GM12878 (cell line): ENCODE measurements at regions not wholly inside any gene's neighbourhood (a gene's known extent, or its start where the extent isn't known, plus 50 kb on each side); places are given as distances from the start of the nearest gene placed in this dataset.

Experiments
- ATAC-seq: fragments of 200-7000 bp; cut with Tn5 transposase; 3 replicates; pipeline ENCODE4 v1.9.1; 2020; ENCODE audit warnings: mild to moderate bottlenecking, moderate library complexity
- BruUV-seq: library from RNA; stranded (reverse); fragments of 400-500 nt; replicated peaks from 2 replicates; lab custom pipeline; 2021; lab: Mats Ljungman, UMichigan
- CTCF ChIA-PET: fragments of 300-600 bp; sonication (Branson Sonifier 250); formaldehyde crosslinking; extraction: SDS; loops from one replicate; lab custom pipeline; 2021; ENCODE audit warnings: inconsistent platforms; lab: Yijun Ruan, JAX
- POLR2A ChIA-PET: fragments of 350-600 bp; formaldehyde crosslinking; extraction: SDS; loops from one replicate; lab custom pipeline; 2021; ENCODE audit warnings: inconsistent platforms; lab: Charles Lee
- RAD21 ChIA-PET: fragments of 300-600 bp; sonication (Branson Sonifier 250); formaldehyde crosslinking; loops from one replicate; lab custom pipeline; 2023; ENCODE audit warnings: antibody characterized with exemption; ENCODE audit not compliant: unreplicated experiment; lab: Charles Lee
- SMC1A ChIA-PET: fragments of 300-600 bp; sonication (Branson Sonifier 250); formaldehyde crosslinking; loops from one replicate; lab custom pipeline; 2023; ENCODE audit not compliant: unreplicated experiment, uncharacterized antibody; lab: Charles Lee
- DNase-seq: peaks from one replicate; pipeline ENCODE4 v3.0.0-alpha.2; 2011; ENCODE audit warnings: low read depth, low spot score
- FAIRE-seq: peaks from 3 replicates; lab custom pipeline; 2011; peaks lifted over from hg19 to GRCh38; lab: Jason Lieb, UNC
- H2AFZ ChIP-seq: 2 replicates; pipeline ENCODE4 v1.6.0; 2011; ENCODE audit warnings: low read depth, low read length, control low read depth; ENCODE audit not compliant: control insufficient read depth
- H3K27ac ChIP-seq: 2 replicates; pipeline ENCODE4 v1.5.1; 2011; ENCODE audit warnings: control low read depth; ENCODE audit not compliant: control insufficient read depth, insufficient read depth
- H3K27me3 ChIP-seq, 2 experiments: replicated peaks in 1 of 2; 2 replicates each; pipeline versions ENCODE4 v1.6.0 to v1.6.1; 2011; ENCODE audit warnings: low read length in 1 of 2; ENCODE audit not compliant: control insufficient read depth in 2 of 2, insufficient read depth in 2 of 2
- H3K36me3 ChIP-seq, 2 experiments: 2 replicates each; pipeline ENCODE4 v1.5.1; 2011; ENCODE audit warnings: low read length in 1 of 2; ENCODE audit not compliant: control insufficient read depth in 2 of 2, insufficient read depth in 2 of 2
- H3K4me1 ChIP-seq: 2 replicates; pipeline ENCODE4 v1.6.1; 2011; ENCODE audit warnings: mild to moderate bottlenecking, low read length, moderate library complexity, mixed read lengths; ENCODE audit not compliant: control insufficient read depth, insufficient read depth
- H3K4me2 ChIP-seq: 2 replicates; pipeline ENCODE4 v1.6.0; 2011; ENCODE audit warnings: control low read depth; ENCODE audit not compliant: control insufficient read depth, insufficient read depth
- H3K4me3 ChIP-seq: fragments of 200-600 bp; sonication (generic); 2 replicates; pipeline ENCODE4 v1.5.1; 2016
- H3K79me2 ChIP-seq: 2 replicates; pipeline ENCODE4 v1.6.0; 2011; ENCODE audit warnings: low read length; ENCODE audit not compliant: control insufficient read depth, insufficient read depth
- H3K9ac ChIP-seq: 2 replicates; pipeline ENCODE4 v1.8.0; 2011; ENCODE audit warnings: low read length, control low read depth, mixed read lengths; ENCODE audit not compliant: control insufficient read depth, insufficient read depth
- H3K9me3 ChIP-seq: replicated peaks from 3 replicates; pipeline ENCODE4 v1.5.1; 2011; ENCODE audit warnings: mild to moderate bottlenecking, low read length; ENCODE audit not compliant: control insufficient read depth, insufficient read depth
- H4K20me1 ChIP-seq: 2 replicates; pipeline ENCODE4 v1.6.0; 2011; ENCODE audit not compliant: control insufficient read depth, insufficient read depth
- BHLHE40 ChIP-seq, 2 experiments: fragments of 450-650 bp in 1 of 2; IDR thresholded peaks; 2 replicates each; pipeline ENCODE4 v1.6.1; 2011 to 2017; ENCODE audit warnings: low read depth in 2 of 2, borderline replicate concordance in 1 of 2, improper control_type of control experiment in 1 of 2, low read length in 1 of 2, mild to moderate bottlenecking in 1 of 2
- CHD1 ChIP-seq: IDR thresholded peaks from 2 replicates; pipeline ENCODE4 v1.6.1; 2012; ENCODE audit warnings: low read depth, low read length, improper control_type of control experiment
- GABPA ChIP-seq: IDR thresholded peaks from 2 replicates; pipeline ENCODE4 v1.6.1; 2014; ENCODE audit warnings: antibody characterized with exemption, low read depth, mild to moderate bottlenecking, inconsistent platforms
- GATAD2B ChIP-seq: fragments of 450-650 bp; conservative IDR thresholded peaks from 2 replicates; pipeline ENCODE4 v1.6.1; 2017; ENCODE audit warnings: low read depth, mild to moderate bottlenecking, moderate library complexity
- JUNB ChIP-seq: IDR thresholded peaks from 2 replicates; pipeline ENCODE4 v1.6.1; 2016; ENCODE audit warnings: antibody characterized with exemption, mild to moderate bottlenecking
- KAT2A ChIP-seq: conservative IDR thresholded peaks from 2 replicates; pipeline ENCODE4 v1.6.1; 2011; ENCODE audit warnings: low read depth, low read length; ENCODE audit not compliant: control insufficient read depth
- NRF1 ChIP-seq: conservative IDR thresholded peaks from 2 replicates; pipeline ENCODE4 v1.6.1; 2011; ENCODE audit warnings: mild to moderate bottlenecking, low read depth, low read length, improper control_type of control experiment
- RAD51 ChIP-seq: fragments of 450-650 bp; IDR thresholded peaks from 2 replicates; pipeline ENCODE4 v1.6.1; 2016; ENCODE audit warnings: moderate library complexity, mild to moderate bottlenecking, inconsistent platforms
- RELA ChIP-seq: fragments of 450-650 bp; IDR thresholded peaks from 2 replicates; pipeline ENCODE4 v1.8.0; 2014; ENCODE audit warnings: borderline replicate concordance; ENCODE audit not compliant: partially characterized antibody
- RFX5 ChIP-seq: IDR thresholded peaks from 2 replicates; pipeline ENCODE4 v1.6.1; 2011; ENCODE audit warnings: low read depth, low read length, improper control_type of control experiment
- SIN3A ChIP-seq: IDR thresholded peaks from 2 replicates; pipeline ENCODE4 v1.6.1; 2012; ENCODE audit warnings: low read depth, low read length, improper control_type of control experiment
- WGBS: methylation state at CpG from one replicate; pipeline ENCODE4 v1.1.6; 2016; ENCODE audit warnings: low lambda C conversion rate; ENCODE audit not compliant: insufficient replicate concordance, insufficient coverage; ENCODE audit errors: missing lambda C conversion rate; 5-methylcytosine and 5-hydroxymethylcytosine counted together
- in situ Hi-C: fragments of 300-500 bp; cut with MboI; formaldehyde crosslinking; loops from 9 replicates; pipeline ENCODE4 v1.14.3; 2018; ENCODE audit warnings: mixed read lengths
- intact Hi-C: fragments of 100-400 bp; cut with micrococcal nuclease; formaldehyde crosslinking; loops from one replicate; pipeline ENCODE4 v1.14.2; 2022; ENCODE audit not compliant: unreplicated experiment
- TF ChIP-seq, protein P1 (sequence below): IDR thresholded peaks from 2 replicates; pipeline ENCODE4 v1.6.1; 2011; ENCODE audit warnings: borderline replicate concordance, low read depth, mild to moderate bottlenecking, moderate library complexity, mixed read lengths, low read length; ENCODE audit not compliant: insufficient read depth; ENCODE audit errors: extremely low read length
- TF ChIP-seq, protein P2 (sequence below): IDR thresholded peaks from 2 replicates; pipeline ENCODE4 v1.6.1; 2012; ENCODE audit warnings: improper control_type of control experiment, low read depth, low read length; ENCODE audit not compliant: insufficient replicate concordance

DNA sequence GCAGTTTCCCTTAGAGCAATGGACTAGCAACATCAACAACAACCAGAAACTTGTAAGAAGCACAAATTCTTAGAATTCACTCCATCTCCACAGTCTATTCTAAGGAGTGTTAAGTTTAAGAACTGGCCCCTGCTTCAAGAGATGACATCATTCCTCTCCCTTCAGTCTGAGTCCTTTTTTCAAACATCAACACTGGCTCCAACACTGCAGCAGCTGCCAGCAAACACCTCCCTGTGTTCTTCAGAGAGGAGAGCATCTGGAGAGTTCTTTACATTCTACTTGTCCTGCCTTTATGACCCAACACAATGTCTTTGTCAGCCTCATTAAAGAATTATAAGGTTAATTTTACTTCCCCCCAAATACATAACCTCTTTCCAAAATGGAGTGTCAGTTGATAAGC lies 122.3 kb downstream of the HNMT start (continued):
- TF ChIP-seq, protein P1, sequence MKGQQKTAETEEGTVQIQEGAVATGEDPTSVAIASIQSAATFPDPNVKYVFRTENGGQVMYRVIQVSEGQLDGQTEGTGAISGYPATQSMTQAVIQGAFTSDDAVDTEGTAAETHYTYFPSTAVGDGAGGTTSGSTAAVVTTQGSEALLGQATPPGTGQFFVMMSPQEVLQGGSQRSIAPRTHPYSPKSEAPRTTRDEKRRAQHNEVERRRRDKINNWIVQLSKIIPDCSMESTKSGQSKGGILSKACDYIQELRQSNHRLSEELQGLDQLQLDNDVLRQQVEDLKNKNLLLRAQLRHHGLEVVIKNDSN, result no peak
- TF ChIP-seq GATAD2B, result no peak
- TF ChIP-seq CHD1, result no peak

DNA sequence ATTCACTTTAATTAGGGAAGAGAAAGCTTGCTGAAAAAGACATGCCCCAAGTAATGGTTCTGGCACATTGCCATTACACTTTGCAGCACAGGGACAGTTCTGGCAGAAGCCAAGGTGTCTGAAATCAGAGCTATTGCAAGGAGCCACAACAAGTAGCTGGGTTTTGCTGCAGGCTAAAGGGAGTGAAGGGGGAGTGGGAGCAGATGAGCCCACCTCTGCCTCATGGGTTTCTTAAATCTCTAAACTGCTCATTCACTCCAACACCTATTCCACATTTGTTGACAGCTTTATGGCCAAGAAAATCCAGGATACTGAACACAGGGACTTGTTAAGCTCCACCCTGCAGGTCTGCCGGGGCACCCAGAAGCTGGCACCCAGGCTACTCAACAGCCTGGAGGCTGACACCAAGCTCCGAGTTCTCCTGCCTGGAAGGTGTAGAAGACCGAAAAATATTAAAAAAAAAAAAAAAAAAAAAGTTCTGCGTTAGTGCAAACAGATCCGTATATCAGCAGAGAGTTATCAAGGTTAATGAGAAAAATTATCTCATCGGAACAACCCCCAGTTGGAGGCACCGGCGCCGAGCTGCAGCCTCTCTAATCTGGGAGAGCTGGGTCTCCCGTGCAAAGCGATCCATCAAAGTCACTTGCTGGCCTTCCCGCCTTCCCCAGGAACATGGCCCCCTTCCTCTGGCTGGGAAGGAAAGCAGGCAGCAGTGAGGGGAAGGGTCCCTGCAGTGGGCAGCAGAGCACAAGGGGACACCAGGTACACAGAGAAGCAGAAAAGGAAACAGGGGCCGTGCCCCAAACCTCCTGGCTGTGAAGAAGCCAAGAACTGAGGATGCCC lies 123.7 kb downstream of the HNMT start:
- ChIA-PET CTCF (interaction anchor here (0.9 to 5.6 kb wide), 2 partner anchors 140 to 173 kb away, joined by 3 to 49 read pairs; no protein-coding TSS in a partner anchor), SMC1A (interaction anchor here (0.6 to 1.8 kb wide), 2 partner anchors 177 to 286 kb away, joined by 3 to 8 read pairs; no protein-coding TSS in a partner anchor), POLR2A (interaction anchor here (0.7 kb wide), 1 partner anchor 556 kb away, joined by 5 read pairs; no protein-coding TSS in a partner anchor), RAD21 (interaction anchor here (0.6 to 1.1 kb wide), 5 partner anchors 81 to 742 kb away, joined by 3 read pairs; no protein-coding TSS in a partner anchor)
- in situ Hi-C loops (loop anchor here (10.0 kb wide), 1 partner anchor 173 kb away; no protein-coding TSS in a partner anchor), intact Hi-C loops (no loop called here)
- Histone ChIP-seq H3K9me3 (no peaks in the 10 kb centered on the region), H3K9ac (no peak overlapping the region), H3K79me2 (no peaks in the 10 kb centered on the region), H3K27me3 (no peaks in the 10 kb centered on the region), H3K4me3 (no peak overlapping the region), H3K4me2 (no peak overlapping the region), H4K20me1 (no peaks in the 10 kb centered on the region), H3K27ac (no peak overlapping the region), H3K4me1 (no peaks in the 10 kb centered on the region), H2AFZ (no peak overlapping the region), H3K36me3 (no peaks in the 10 kb centered on the region)
- FAIRE-seq (no peak), DNase-seq (no peak), ATAC-seq (no peak)
- WGBS, result 61% methylated on average over 13 of the region's 13 CpGs
- no TSS peak for BruUV-seq
- TF ChIP-seq RELA, result no peak
- no peak for TF ChIP-seq BHLHE40 (IDR thresholded peaks at IDR 0.05; ENCODE audit: borderline replicate concordance in 1 of 2, low read depth in 2 of 2, low read length in 1 of 2)
- no peak for TF ChIP-seq SIN3A
- no peak for TF ChIP-seq GABPA
- TF ChIP-seq NRF1, result no peak
- no peak for TF ChIP-seq JUNB
- TF ChIP-seq RFX5, result no peak
- TF ChIP-seq GATAD2B, result no peak
- TF ChIP-seq, protein P2, sequence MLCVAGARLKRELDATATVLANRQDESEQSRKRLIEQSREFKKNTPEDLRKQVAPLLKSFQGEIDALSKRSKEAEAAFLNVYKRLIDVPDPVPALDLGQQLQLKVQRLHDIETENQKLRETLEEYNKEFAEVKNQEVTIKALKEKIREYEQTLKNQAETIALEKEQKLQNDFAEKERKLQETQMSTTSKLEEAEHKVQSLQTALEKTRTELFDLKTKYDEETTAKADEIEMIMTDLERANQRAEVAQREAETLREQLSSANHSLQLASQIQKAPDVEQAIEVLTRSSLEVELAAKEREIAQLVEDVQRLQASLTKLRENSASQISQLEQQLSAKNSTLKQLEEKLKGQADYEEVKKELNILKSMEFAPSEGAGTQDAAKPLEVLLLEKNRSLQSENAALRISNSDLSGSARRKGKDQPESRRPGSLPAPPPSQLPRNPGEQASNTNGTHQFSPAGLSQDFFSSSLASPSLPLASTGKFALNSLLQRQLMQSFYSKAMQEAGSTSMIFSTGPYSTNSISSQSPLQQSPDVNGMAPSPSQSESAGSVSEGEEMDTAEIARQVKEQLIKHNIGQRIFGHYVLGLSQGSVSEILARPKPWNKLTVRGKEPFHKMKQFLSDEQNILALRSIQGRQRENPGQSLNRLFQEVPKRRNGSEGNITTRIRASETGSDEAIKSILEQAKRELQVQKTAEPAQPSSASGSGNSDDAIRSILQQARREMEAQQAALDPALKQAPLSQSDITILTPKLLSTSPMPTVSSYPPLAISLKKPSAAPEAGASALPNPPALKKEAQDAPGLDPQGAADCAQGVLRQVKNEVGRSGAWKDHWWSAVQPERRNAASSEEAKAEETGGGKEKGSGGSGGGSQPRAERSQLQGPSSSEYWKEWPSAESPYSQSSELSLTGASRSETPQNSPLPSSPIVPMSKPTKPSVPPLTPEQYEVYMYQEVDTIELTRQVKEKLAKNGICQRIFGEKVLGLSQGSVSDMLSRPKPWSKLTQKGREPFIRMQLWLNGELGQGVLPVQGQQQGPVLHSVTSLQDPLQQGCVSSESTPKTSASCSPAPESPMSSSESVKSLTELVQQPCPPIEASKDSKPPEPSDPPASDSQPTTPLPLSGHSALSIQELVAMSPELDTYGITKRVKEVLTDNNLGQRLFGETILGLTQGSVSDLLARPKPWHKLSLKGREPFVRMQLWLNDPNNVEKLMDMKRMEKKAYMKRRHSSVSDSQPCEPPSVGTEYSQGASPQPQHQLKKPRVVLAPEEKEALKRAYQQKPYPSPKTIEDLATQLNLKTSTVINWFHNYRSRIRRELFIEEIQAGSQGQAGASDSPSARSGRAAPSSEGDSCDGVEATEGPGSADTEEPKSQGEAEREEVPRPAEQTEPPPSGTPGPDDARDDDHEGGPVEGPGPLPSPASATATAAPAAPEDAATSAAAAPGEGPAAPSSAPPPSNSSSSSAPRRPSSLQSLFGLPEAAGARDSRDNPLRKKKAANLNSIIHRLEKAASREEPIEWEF, result no peak
- TF ChIP-seq KAT2A, result no peak
- TF ChIP-seq RAD51, result no peak
- TF ChIP-seq, protein P1, result no peak
